SU-DHL-6 (cell line): ENCODE measurements at regions not wholly inside any gene's neighbourhood (a gene's known extent, or its start where the extent isn't known, plus 50 kb on each side); places are given as distances from the start of the nearest gene placed in this dataset.

Experiments
- H2AFZ ChIP-seq: fragments of 200-600 bp; sonication (generic); 2 replicates; pipeline ENCODE4 v1.6.1; 2014; ENCODE audit warnings: low read depth, mild to moderate bottlenecking, moderate library complexity, mixed read lengths, antibody characterized with exemption, low read length; ENCODE audit not compliant: severe bottlenecking
- H3F3A ChIP-seq: fragments of 200-600 bp; shearing (Covaris generic); 2 replicates; pipeline ENCODE4 v1.6.0; 2016; ENCODE audit warnings: antibody characterized with exemption, mild to moderate bottlenecking; ENCODE audit not compliant: insufficient read depth
- H3K27ac ChIP-seq: fragments of 200-600 bp; sonication (generic); 2 replicates; pipeline ENCODE4 v1.5.1; 2016; ENCODE audit warnings: low read depth, mild to moderate bottlenecking, low read length, moderate library complexity, mixed read lengths
- H3K27me3 ChIP-seq: fragments of 200-600 bp; sonication (generic), shearing (Covaris generic); 2 replicates; pipeline ENCODE4 v1.6.0; 2014; ENCODE audit warnings: mild to moderate bottlenecking, low read length
- H3K36me3 ChIP-seq: fragments of 200-600 bp; sonication (generic); 2 replicates; pipeline ENCODE4 v1.6.1; 2014; ENCODE audit warnings: mild to moderate bottlenecking, low read length, mixed read lengths
- H3K4me2 ChIP-seq: fragments of 300-600, 200-600 bp; shearing (Covaris generic), sonication (generic); 2 replicates; pipeline ENCODE4 v1.6.0; 2014; ENCODE audit warnings: low read length, low read depth, mild to moderate bottlenecking; ENCODE audit not compliant: poor library complexity, severe bottlenecking
- H3K4me3 ChIP-seq: fragments of 200-600 bp; sonication (generic); 2 replicates; pipeline ENCODE4 v1.5.1; 2014; ENCODE audit warnings: antibody characterized with exemption, low read length, mild to moderate bottlenecking, mixed read lengths; ENCODE audit not compliant: insufficient read depth, poor library complexity, severe bottlenecking
- H3K79me2 ChIP-seq: fragments of 200-600 bp; sonication (generic); 2 replicates; pipeline ENCODE4 v1.6.1; 2014; ENCODE audit warnings: mild to moderate bottlenecking, low read length, moderate library complexity; ENCODE audit not compliant: insufficient read depth
- H3K9ac ChIP-seq: fragments of 200-600 bp; sonication (generic); 2 replicates; pipeline ENCODE4 v1.7.0; 2014; ENCODE audit warnings: mild to moderate bottlenecking, low read length
- H3K9me2 ChIP-seq: fragments of 200-600 bp; sonication (generic); replicated peaks from 2 replicates; pipeline ENCODE4 v1.6.1; 2014; ENCODE audit warnings: low read length; ENCODE audit not compliant: insufficient read depth
- H3K9me3 ChIP-seq: fragments of 200-600 bp; sonication (generic); 2 replicates; pipeline ENCODE4 v1.6.1; 2014; ENCODE audit warnings: low read length, mixed read lengths; ENCODE audit not compliant: insufficient read depth
- H4K20me1 ChIP-seq: fragments of 200-600 bp; sonication (generic); 2 replicates; pipeline ENCODE4 v1.6.1; 2014; ENCODE audit warnings: low read depth, mild to moderate bottlenecking, antibody characterized with exemption, low read length, moderate library complexity, mixed read lengths
- CTCF ChIP-seq: fragments of 200-600 bp; sonication (generic); IDR thresholded peaks from one replicate; pipeline ENCODE4 v1.5.1; 2017; ENCODE audit warnings: antibody characterized with exemption, mild to moderate bottlenecking, low read length, moderate library complexity; ENCODE audit not compliant: insufficient read depth, poor library complexity, severe bottlenecking
- EZH2phosphoT487 ChIP-seq: fragments of 200-600 bp; sonication (generic), shearing (Covaris generic); conservative IDR thresholded peaks from 2 replicates; pipeline ENCODE4 v1.6.1; 2018; ENCODE audit warnings: mild to moderate bottlenecking, antibody characterized with exemption, low read length, moderate library complexity, mixed read lengths

DNA sequence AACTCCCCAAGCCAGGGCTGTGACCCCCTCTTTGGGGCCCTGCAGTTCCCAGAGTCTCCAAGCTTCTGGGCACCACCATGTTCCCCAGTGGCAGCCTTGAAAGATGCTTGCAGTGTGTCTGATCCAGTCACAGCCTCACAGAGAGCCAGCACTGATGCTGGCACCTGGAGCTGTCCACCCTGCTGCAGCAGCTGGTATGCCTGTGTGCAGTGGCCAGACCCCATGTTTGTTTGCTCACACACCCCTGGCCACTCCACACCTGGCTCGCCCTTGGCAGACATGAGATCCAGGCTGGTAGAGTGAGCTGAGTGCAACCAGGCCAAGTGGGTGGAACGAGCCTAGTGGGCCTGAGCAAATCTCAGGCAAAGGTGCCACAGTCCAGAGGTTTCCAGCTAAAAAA is 106.0 kb downstream of the C9orf50 start:
- Histone ChIP-seq H3K27ac (no peak overlapping the region), H3K9me3 (peaks cover 29% of the 10 kb centered on the region; the same call in 1 of the 2 replicates), H3K27me3 (no peaks in the 10 kb centered on the region), H3K4me3 (no peak overlapping the region), H3K9me2 (no peaks in the 10 kb centered on the region), H2AFZ (no peak overlapping the region), H3K36me3 (no peaks in the 10 kb centered on the region), H3F3A (no peaks in the 10 kb centered on the region), H3K4me2 (no peak overlapping the region), H4K20me1 (no peaks in the 10 kb centered on the region), H3K79me2 (no peaks in the 10 kb centered on the region), H3K9ac (no peak overlapping the region)
- no peak for TF ChIP-seq EZH2phosphoT487
- TF ChIP-seq CTCF = no peak

DNA sequence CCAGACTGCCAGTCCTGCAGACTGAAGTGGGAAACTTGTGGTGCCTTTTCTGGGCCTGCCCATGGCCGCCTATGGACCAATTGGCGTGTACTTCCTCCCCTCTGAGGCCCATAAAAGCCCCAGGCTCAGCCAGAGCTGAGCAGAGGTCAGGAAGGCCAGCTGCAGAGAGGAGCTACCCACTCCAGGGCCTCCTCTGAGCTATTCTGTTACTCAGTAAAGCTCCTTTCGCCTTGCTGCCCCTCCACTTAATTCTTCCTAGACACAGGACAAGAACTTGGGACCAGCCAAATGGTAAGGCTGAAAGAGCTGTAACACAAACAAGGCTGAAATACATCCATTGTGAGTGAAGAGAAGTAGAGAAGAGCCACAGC is 106.4 kb downstream of the C9orf50 start:
- Histone ChIP-seq H3K79me2 (no peaks in the 10 kb centered on the region), H2AFZ (no peak overlapping the region), H3K4me2 (no peak overlapping the region)

GRCh38 chr9:129513856-129514496 is 106.9 kb downstream of the C9orf50 start:
- Histone ChIP-seq H3K79me2 (no peaks in the 10 kb centered on the region), H3K9ac (no peak overlapping the region), H3K4me2 (no peak overlapping the region), H3K36me3 (no peaks in the 10 kb centered on the region), H4K20me1 (no peaks in the 10 kb centered on the region), H3K9me3 (peaks cover 29% of the 10 kb centered on the region; the same call in 1 of the 2 replicates), H3K4me3 (no peak overlapping the region), H3K27me3 (no peaks in the 10 kb centered on the region), H3F3A (no peaks in the 10 kb centered on the region), H2AFZ (no peak overlapping the region), H3K9me2 (no peaks in the 10 kb centered on the region), H3K27ac (no peak overlapping the region)
- TF ChIP-seq CTCF (no peak), EZH2phosphoT487 (no peak)

More for the DNA sequence above, 106.4 kb downstream of the C9orf50 start:
- Histone ChIP-seq H3K4me3 (no peak overlapping the region), H3K9me2 (no peaks in the 10 kb centered on the region), H3K9ac (no peak overlapping the region), H3K9me3 (peaks cover 29% of the 10 kb centered on the region; the same call in 1 of the 2 replicates), H3K36me3 (no peaks in the 10 kb centered on the region), H4K20me1 (no peaks in the 10 kb centered on the region), H3K27ac (no peak overlapping the region), H3F3A (no peaks in the 10 kb centered on the region), H3K27me3 (no peaks in the 10 kb centered on the region)
- TF ChIP-seq CTCF = no peak

DNA sequence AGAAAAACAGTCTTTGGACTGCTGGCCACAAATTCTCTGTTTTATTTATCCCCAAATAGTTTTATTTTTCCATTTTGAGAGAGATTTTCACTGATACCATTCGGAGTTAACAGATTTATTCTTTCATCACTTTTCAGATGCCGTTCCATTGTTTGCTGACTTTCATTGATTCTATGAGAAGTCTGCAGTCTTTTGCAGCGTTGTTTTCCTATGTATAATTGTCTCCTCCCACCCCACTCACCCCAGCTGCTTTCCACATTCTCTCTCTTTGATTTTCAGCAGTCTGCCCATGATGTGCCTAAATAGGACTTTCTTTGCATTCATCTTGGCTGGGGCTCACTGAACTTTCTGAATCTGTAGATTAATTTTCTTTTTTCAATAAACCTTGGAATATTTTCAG is 107.6 kb downstream of the C9orf50 start:
- H2AFZ ChIP-seq = no peak overlapping the region
- H3K9ac ChIP-seq = no peak overlapping the region
- no peak overlapping the region for H3K4me3 ChIP-seq
- H3K36me3 ChIP-seq = no peaks in the 10 kb centered on the region
- no peaks in the 10 kb centered on the region for H3F3A ChIP-seq
- TF ChIP-seq CTCF (no peak), EZH2phosphoT487 (no peak)
- no peaks in the 10 kb centered on the region for H3K79me2 ChIP-seq
- no peaks in the 10 kb centered on the region for H3K27me3 ChIP-seq
- H3K4me2 ChIP-seq = no peak overlapping the region
- peaks cover 29% of the 10 kb centered on the region; the same call in 1 of the 2 replicates for H3K9me3 ChIP-seq
- H3K9me2 ChIP-seq = no peaks in the 10 kb centered on the region
- H4K20me1 ChIP-seq = no peaks in the 10 kb centered on the region
- H3K27ac ChIP-seq = no peak overlapping the region
